Brain pericyte (primary cell): ENCODE measurements at regions not wholly inside any gene's neighbourhood (a gene's known extent, or its start where the extent isn't known, plus 50 kb on each side); places are given as distances from the start of the nearest gene placed in this dataset.

Experiments used
- DNase-seq: peaks from one replicate; pipeline ENCODE4 v3.0.0-alpha.2; 2012; ENCODE audit warnings: low read depth, low spot score

GRCh38 chr2:67286981-67287759 is 110.0 kb upstream of the ETAA1 start:
- no peak for DNase-seq

- DNase-seq, result no peak
Observed at GRCh38 chr2:67289271-67289670, 107.9 kb upstream of the ETAA1 start.

- no peak for DNase-seq
Observed at GRCh38 chr2:67289921-67290371, 107.2 kb upstream of the ETAA1 start.

GRCh38 chr2:67290451-67291290 is 106.5 kb upstream of the ETAA1 start:
- no peak for DNase-seq

GRCh38 chr2:67294218-67294617 is 102.9 kb upstream of the ETAA1 start:
- DNase-seq, result no peak

GRCh38 chr2:67295406-67295805 is 101.7 kb upstream of the ETAA1 start:
- DNase-seq, result no peak

GRCh38 chr2:67295851-67296250 is 101.3 kb upstream of the ETAA1 start:
- DNase-seq, result no peak

- no peak for DNase-seq
Observed at GRCh38 chr2:67304300-67304890, 92.7 kb upstream of the ETAA1 start.

GRCh38 chr2:67309281-67309680 is 87.9 kb upstream of the ETAA1 start:
- DNase-seq, result no peak

- no peak for DNase-seq
Observed at GRCh38 chr2:67311536-67311935, 85.6 kb upstream of the ETAA1 start.

- DNase-seq, result no peak
Observed at GRCh38 chr2:67312871-67313270, 84.3 kb upstream of the ETAA1 start.

- DNase-seq, result no peak
Observed at GRCh38 chr2:67313536-67313935, 83.6 kb upstream of the ETAA1 start.

- DNase-seq, result no peak
Observed at GRCh38 chr2:67318031-67318430, 79.1 kb upstream of the ETAA1 start.

GRCh38 chr2:67318563-67318962 is 78.6 kb upstream of the ETAA1 start:
- no peak for DNase-seq

GRCh38 chr2:67318993-67319481 is 78.1 kb upstream of the ETAA1 start:
- DNase-seq, result no peak

- DNase-seq, result no peak
Observed at GRCh38 chr2:67320861-67321587, 76.1 kb upstream of the ETAA1 start.

- DNase-seq, result no peak
Observed at GRCh38 chr2:67321588-67321903, 75.6 kb upstream of the ETAA1 start.

- DNase-seq, result no peak
Observed at GRCh38 chr2:67322353-67323001, 74.7 kb upstream of the ETAA1 start.

- DNase-seq, result no peak
Observed at GRCh38 chr2:67323209-67323991, 73.7 kb upstream of the ETAA1 start.

- no peak for DNase-seq
Observed at GRCh38 chr2:67329513-67329912, 67.6 kb upstream of the ETAA1 start.
